ENCODE measurements at regions not wholly inside any gene's neighbourhood (a gene's known extent, or its start where the extent isn't known, plus 50 kb on each side); places are given as distances from the start of the nearest gene placed in this dataset.
"Not testable (repeated sequence)": the region's sequence is repeated elsewhere in the genome, so short reads cannot be mapped to it uniquely, and the experiment has no call there.

GRCh38 chr9:100811643-100812042 is 216.9 kb upstream of the PLPPR1 start:
- Histone ChIP-seq H3K9me2 (replicated peaks; ENCODE audit: insufficient read depth, low read length) (no peaks in the 10 kb centered on the region), H3K79me2 (ENCODE audit: insufficient read depth, low read length) (no peaks in the 10 kb centered on the region), H3F3A (ENCODE audit: insufficient read depth) (no peaks in the 10 kb centered on the region), H3K4me3 (ENCODE audit: insufficient read depth, low read length, poor library complexity, severe bottlenecking) (no peak overlapping the region), H3K4me2 (ENCODE audit: low read depth, low read length, poor library complexity, severe bottlenecking) (no peak overlapping the region), H3K9me3 (ENCODE audit: insufficient read depth, low read length) (no peaks in the 10 kb centered on the region), H3K27me3 (ENCODE audit: low read length) (no peaks in the 10 kb centered on the region), H2AFZ (ENCODE audit: low read depth, low read length, severe bottlenecking) (no peak overlapping the region), H4K20me1 (ENCODE audit: low read depth, low read length) (no peaks in the 10 kb centered on the region), H3K27ac (ENCODE audit: low read depth, low read length) (no peak overlapping the region), H3K9ac (ENCODE audit: low read length) (no peak overlapping the region), H3K36me3 (ENCODE audit: low read length) (no peaks in the 10 kb centered on the region)
- TF ChIP-seq EZH2phosphoT487 (conservative IDR thresholded peaks at IDR 0.05; ENCODE audit: low read length), result no peak
- TF ChIP-seq, protein P1, sequence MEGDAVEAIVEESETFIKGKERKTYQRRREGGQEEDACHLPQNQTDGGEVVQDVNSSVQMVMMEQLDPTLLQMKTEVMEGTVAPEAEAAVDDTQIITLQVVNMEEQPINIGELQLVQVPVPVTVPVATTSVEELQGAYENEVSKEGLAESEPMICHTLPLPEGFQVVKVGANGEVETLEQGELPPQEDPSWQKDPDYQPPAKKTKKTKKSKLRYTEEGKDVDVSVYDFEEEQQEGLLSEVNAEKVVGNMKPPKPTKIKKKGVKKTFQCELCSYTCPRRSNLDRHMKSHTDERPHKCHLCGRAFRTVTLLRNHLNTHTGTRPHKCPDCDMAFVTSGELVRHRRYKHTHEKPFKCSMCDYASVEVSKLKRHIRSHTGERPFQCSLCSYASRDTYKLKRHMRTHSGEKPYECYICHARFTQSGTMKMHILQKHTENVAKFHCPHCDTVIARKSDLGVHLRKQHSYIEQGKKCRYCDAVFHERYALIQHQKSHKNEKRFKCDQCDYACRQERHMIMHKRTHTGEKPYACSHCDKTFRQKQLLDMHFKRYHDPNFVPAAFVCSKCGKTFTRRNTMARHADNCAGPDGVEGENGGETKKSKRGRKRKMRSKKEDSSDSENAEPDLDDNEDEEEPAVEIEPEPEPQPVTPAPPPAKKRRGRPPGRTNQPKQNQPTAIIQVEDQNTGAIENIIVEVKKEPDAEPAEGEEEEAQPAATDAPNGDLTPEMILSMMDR (IDR thresholded peaks at IDR 0.05; ENCODE audit: insufficient read depth, low read length, poor library complexity, severe bottlenecking), result no peak

DNA sequence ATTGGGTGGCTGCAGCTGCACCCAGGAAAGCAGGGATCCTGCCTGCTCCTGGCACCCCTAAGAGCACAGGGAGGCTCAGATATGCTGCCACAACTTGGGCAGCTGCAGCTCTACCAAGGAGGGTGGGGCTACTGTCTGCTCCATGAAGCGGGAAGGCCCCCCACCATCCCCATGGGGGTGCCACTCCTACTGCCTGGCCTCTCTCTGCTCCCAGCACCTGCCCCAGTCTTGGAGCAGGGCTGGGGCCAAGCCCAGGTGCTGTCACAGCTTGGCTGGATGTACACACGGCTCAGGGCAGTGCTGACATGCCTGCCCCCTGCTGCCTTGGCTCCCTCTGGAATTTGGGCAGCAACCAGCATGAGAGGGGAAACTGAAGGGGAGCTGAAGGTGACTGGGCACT is 214.7 kb upstream of the PLPPR1 start:
- Histone ChIP-seq H3K4me3 (ENCODE audit: insufficient read depth, low read length, poor library complexity, severe bottlenecking) (no peak overlapping the region), H3K27ac (ENCODE audit: low read depth, low read length) (no peak overlapping the region), H3K9me3 (ENCODE audit: insufficient read depth, low read length) (no peaks in the 10 kb centered on the region), H3K4me2 (ENCODE audit: low read depth, low read length, poor library complexity, severe bottlenecking) (no peak overlapping the region), H3K9me2 (replicated peaks; ENCODE audit: insufficient read depth, low read length) (no peaks in the 10 kb centered on the region), H3K79me2 (ENCODE audit: insufficient read depth, low read length) (no peaks in the 10 kb centered on the region), H3K36me3 (ENCODE audit: low read length) (no peaks in the 10 kb centered on the region), H3K9ac (ENCODE audit: low read length) (no peak overlapping the region), H2AFZ (ENCODE audit: low read depth, low read length, severe bottlenecking) (no peak overlapping the region), H3K27me3 (ENCODE audit: low read length) (no peaks in the 10 kb centered on the region), H3F3A (ENCODE audit: insufficient read depth) (no peaks in the 10 kb centered on the region), H4K20me1 (ENCODE audit: low read depth, low read length) (no peaks in the 10 kb centered on the region)
- TF ChIP-seq, protein P1 (IDR thresholded peaks at IDR 0.05; ENCODE audit: insufficient read depth, low read length, poor library complexity, severe bottlenecking), result no peak
- no peak for TF ChIP-seq EZH2phosphoT487 (conservative IDR thresholded peaks at IDR 0.05; ENCODE audit: low read length)

GRCh38 chr9:100819980-100820379 is 208.5 kb upstream of the PLPPR1 start:
- no peaks in the 10 kb centered on the region for H3K9me3 ChIP-seq (ENCODE audit: insufficient read depth, low read length)
- H3K79me2 ChIP-seq (ENCODE audit: insufficient read depth, low read length), result no peaks in the 10 kb centered on the region
- H3K27ac ChIP-seq (ENCODE audit: low read depth, low read length), result no peak overlapping the region
- no peaks in the 10 kb centered on the region for H3F3A ChIP-seq (ENCODE audit: insufficient read depth)
- H3K27me3 ChIP-seq (ENCODE audit: low read length), result no peaks in the 10 kb centered on the region
- no peaks in the 10 kb centered on the region for H3K9me2 ChIP-seq (replicated peaks; ENCODE audit: insufficient read depth, low read length)
- H3K9ac ChIP-seq (ENCODE audit: low read length), result no peak overlapping the region
- TF ChIP-seq, protein P1 (IDR thresholded peaks at IDR 0.05; ENCODE audit: insufficient read depth, low read length, poor library complexity, severe bottlenecking), result no peak
- no peak for TF ChIP-seq EZH2phosphoT487 (conservative IDR thresholded peaks at IDR 0.05; ENCODE audit: low read length)
- no peak overlapping the region for H3K4me2 ChIP-seq (ENCODE audit: low read depth, low read length, poor library complexity, severe bottlenecking)
- H2AFZ ChIP-seq (ENCODE audit: low read depth, low read length, severe bottlenecking), result no peak overlapping the region
- no peak overlapping the region for H3K4me3 ChIP-seq (ENCODE audit: insufficient read depth, low read length, poor library complexity, severe bottlenecking)
- H3K36me3 ChIP-seq (ENCODE audit: low read length), result no peaks in the 10 kb centered on the region
- no peaks in the 10 kb centered on the region for H4K20me1 ChIP-seq (ENCODE audit: low read depth, low read length)

DNA sequence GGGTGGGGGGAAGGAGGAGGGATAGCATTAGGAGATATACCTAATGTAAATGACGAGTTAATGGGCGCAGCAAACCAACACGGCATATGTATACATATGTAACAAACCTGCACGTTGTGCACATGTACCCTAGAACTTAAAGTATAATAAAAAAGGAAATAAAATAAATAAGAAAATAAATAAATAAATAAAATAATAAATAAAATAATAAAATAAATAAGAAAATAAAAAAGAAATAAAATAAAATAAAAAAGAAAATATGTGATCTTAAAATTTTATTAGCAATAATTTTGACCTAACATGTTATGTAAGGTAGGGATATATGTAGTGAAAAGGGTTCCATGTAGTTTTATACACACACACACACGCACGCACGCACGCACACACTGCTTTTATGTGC is 195.5 kb upstream of the PLPPR1 start:
- H2AFZ ChIP-seq (ENCODE audit: low read depth, low read length, severe bottlenecking); H3K27me3 ChIP-seq (ENCODE audit: low read length); H4K20me1 ChIP-seq (ENCODE audit: low read depth, low read length); H3K9ac ChIP-seq (ENCODE audit: low read length); H3K27ac ChIP-seq (ENCODE audit: low read depth, low read length); H3K4me3 ChIP-seq (ENCODE audit: insufficient read depth, low read length, poor library complexity, severe bottlenecking); H3K79me2 ChIP-seq (ENCODE audit: insufficient read depth, low read length); H3K9me2 ChIP-seq (replicated peaks; ENCODE audit: insufficient read depth, low read length); H3K4me2 ChIP-seq (ENCODE audit: low read depth, low read length, poor library complexity, severe bottlenecking); H3K36me3 ChIP-seq (ENCODE audit: low read length); H3F3A ChIP-seq (ENCODE audit: insufficient read depth); H3K9me3 ChIP-seq (ENCODE audit: insufficient read depth, low read length): not testable (repeated sequence)

Data from SU-DHL-6 (cell line).